PC-3 (cell line): ENCODE measurements at regions not wholly inside any gene's neighbourhood (a gene's known extent, or its start where the extent isn't known, plus 50 kb on each side); places are given as distances from the start of the nearest gene placed in this dataset.

ENCODE experiments used
- ATAC-seq: fragments of 200-7000 bp; cut with Tn5 transposase; 2 replicates; pipeline ENCODE4 v1.9.1; 2020; ENCODE audit warnings: mild to moderate bottlenecking, moderate library complexity
- BruUV-seq: library from RNA; stranded (reverse); fragments of 400-500 nt; replicated peaks from 2 replicates; lab custom pipeline; 2021; lab: Mats Ljungman, UMichigan
- CTCF ChIA-PET: fragments of 300-600 bp; sonication (Branson Sonifier 250); formaldehyde crosslinking; loops from one replicate; lab custom pipeline; 2022; ENCODE audit warnings: antibody characterized with exemption; lab: Charles Lee
- POLR2A ChIA-PET: fragments of 300-600 bp; sonication (Branson Sonifier 250); formaldehyde crosslinking; loops from one replicate; lab custom pipeline; 2022; ENCODE audit warnings: antibody characterized with exemption; ENCODE audit not compliant: unreplicated experiment; lab: Charles Lee
- DNase-seq: peaks from one replicate; pipeline ENCODE4 v3.0.0-alpha.2; 2015
- H2AFZ ChIP-seq: fragments of 300-600 bp; sonication (generic); 2 replicates; pipeline ENCODE4 v1.6.0; 2016; ENCODE audit warnings: antibody characterized with exemption, low read length
- H3F3A ChIP-seq: fragments of 300-600 bp; sonication (generic); one replicate; pipeline ENCODE4 v1.6.0; 2017; ENCODE audit warnings: antibody characterized with exemption, low read length, control low read depth, mild to moderate bottlenecking; ENCODE audit not compliant: unreplicated experiment
- H3K27ac ChIP-seq: fragments of 300-600 bp; sonication (generic); 2 replicates; pipeline ENCODE4 v1.5.1; 2016; ENCODE audit warnings: mild to moderate bottlenecking, low read length
- H3K27me3 ChIP-seq: fragments of 300-600 bp; sonication (generic); 2 replicates; pipeline ENCODE4 v1.6.1; 2016; ENCODE audit warnings: low read length, mixed read lengths
- H3K36me3 ChIP-seq: fragments of 300-600 bp; sonication (generic); 2 replicates; pipeline ENCODE4 v1.6.1; 2016; ENCODE audit warnings: low read depth, mixed run types, low read length, mixed read lengths
- H3K4me1 ChIP-seq: fragments of 300-600 bp; sonication (generic); 2 replicates; pipeline ENCODE4 v1.5.1; 2016; ENCODE audit warnings: low read length; ENCODE audit not compliant: insufficient read depth
- H3K4me2 ChIP-seq: fragments of 300-600 bp; sonication (generic); 2 replicates; pipeline ENCODE4 v1.6.0; 2016; ENCODE audit warnings: low read length
- H3K4me3 ChIP-seq: fragments of 300-600 bp; sonication (generic); 2 replicates; pipeline ENCODE4 v1.5.1; 2016; ENCODE audit warnings: mild to moderate bottlenecking, low read length, mixed read lengths
- H3K79me2 ChIP-seq: fragments of 300-600 bp; sonication (generic); 2 replicates; pipeline ENCODE4 v1.6.1; 2017; ENCODE audit warnings: low read length, mixed read lengths
- H3K9ac ChIP-seq: fragments of 300-600 bp; sonication (generic); 2 replicates; pipeline ENCODE4 v1.6.0; 2016; ENCODE audit warnings: mild to moderate bottlenecking, low read length
- H3K9me2 ChIP-seq: fragments of 300-600 bp; sonication (generic); replicated peaks from 2 replicates; pipeline ENCODE4 v1.6.1; 2016; ENCODE audit warnings: mixed run types, low read length, mixed read lengths
- H3K9me3 ChIP-seq: fragments of 300-600 bp; sonication (generic); 2 replicates; pipeline ENCODE4 v1.6.1; 2016; ENCODE audit warnings: low read length, mixed read lengths
- H4K20me1 ChIP-seq: fragments of 300-600 bp; sonication (generic); 2 replicates; pipeline ENCODE4 v1.6.1; 2016; ENCODE audit warnings: low read length, mixed read lengths
- EZH2 ChIP-seq: fragments of 300-600 bp; sonication (generic); IDR thresholded peaks from one replicate; pipeline ENCODE4 v1.6.1; 2017; ENCODE audit warnings: antibody characterized with exemption, mild to moderate bottlenecking, low read length; ENCODE audit not compliant: unreplicated experiment
- EZH2phosphoT487 ChIP-seq: fragments of 300-600 bp; sonication (generic); IDR thresholded peaks from 2 replicates; pipeline ENCODE4 v1.6.1; 2018; ENCODE audit warnings: mild to moderate bottlenecking, antibody characterized with exemption, low read length, borderline replicate concordance
- intact Hi-C: fragments of 100-400 bp; cut with micrococcal nuclease; formaldehyde crosslinking; loops from 2 replicates; pipeline ENCODE4 v1.9.0; 2023
- TF ChIP-seq, protein P1 (sequence below): fragments of 300-600 bp; sonication (generic); conservative IDR thresholded peaks from 2 replicates; pipeline ENCODE4 v1.5.1; 2017; ENCODE audit warnings: antibody characterized with exemption, low read depth, mild to moderate bottlenecking, low read length

DNA sequence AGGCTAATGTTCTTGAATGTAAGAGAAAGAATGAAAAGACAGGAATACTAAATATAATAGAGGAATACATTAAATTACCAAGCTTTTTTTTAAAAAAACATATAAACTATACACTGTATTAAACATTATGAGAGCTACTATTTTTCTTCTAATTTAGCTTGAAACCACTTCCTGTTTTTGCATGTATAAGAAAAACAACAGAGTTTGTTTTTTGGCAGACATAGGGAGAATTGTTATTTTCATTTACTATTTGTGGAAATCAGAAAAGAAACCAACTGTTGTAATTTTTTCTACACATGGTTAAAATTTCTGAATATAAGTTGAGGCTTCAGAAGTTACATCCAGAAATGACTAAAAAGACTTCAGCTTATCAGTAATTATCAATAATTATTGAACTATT, 991.8 kb upstream of the GJE1 start:
- POLR2A ChIA-PET: no interaction called here
- CTCF ChIA-PET: no interaction called here
- no peak overlapping the region for H3K9ac ChIP-seq
- DNase-seq (no peak), ATAC-seq (no peak)
- no peak overlapping the region for H2AFZ ChIP-seq
- TF ChIP-seq EZH2phosphoT487 (no peak), EZH2 (no peak)
- TF ChIP-seq, protein P1, sequence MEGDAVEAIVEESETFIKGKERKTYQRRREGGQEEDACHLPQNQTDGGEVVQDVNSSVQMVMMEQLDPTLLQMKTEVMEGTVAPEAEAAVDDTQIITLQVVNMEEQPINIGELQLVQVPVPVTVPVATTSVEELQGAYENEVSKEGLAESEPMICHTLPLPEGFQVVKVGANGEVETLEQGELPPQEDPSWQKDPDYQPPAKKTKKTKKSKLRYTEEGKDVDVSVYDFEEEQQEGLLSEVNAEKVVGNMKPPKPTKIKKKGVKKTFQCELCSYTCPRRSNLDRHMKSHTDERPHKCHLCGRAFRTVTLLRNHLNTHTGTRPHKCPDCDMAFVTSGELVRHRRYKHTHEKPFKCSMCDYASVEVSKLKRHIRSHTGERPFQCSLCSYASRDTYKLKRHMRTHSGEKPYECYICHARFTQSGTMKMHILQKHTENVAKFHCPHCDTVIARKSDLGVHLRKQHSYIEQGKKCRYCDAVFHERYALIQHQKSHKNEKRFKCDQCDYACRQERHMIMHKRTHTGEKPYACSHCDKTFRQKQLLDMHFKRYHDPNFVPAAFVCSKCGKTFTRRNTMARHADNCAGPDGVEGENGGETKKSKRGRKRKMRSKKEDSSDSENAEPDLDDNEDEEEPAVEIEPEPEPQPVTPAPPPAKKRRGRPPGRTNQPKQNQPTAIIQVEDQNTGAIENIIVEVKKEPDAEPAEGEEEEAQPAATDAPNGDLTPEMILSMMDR: no peak
- no TSS peak for BruUV-seq
- intact Hi-C loops: no loop called here
- no peaks in the 10 kb centered on the region for H4K20me1 ChIP-seq
- H3K4me2 ChIP-seq: no peak overlapping the region
- H3F3A ChIP-seq: no peaks in the 10 kb centered on the region
- H3K9me3 ChIP-seq: no peaks in the 10 kb centered on the region
- H3K36me3 ChIP-seq: no peaks in the 10 kb centered on the region
- H3K79me2 ChIP-seq: no peaks in the 10 kb centered on the region
- H3K4me1 ChIP-seq: no peaks in the 10 kb centered on the region
- H3K27me3 ChIP-seq: no peaks in the 10 kb centered on the region
- H3K27ac ChIP-seq: no peak overlapping the region
- no peak overlapping the region for H3K4me3 ChIP-seq
- H3K9me2 ChIP-seq: no peaks in the 10 kb centered on the region

DNA sequence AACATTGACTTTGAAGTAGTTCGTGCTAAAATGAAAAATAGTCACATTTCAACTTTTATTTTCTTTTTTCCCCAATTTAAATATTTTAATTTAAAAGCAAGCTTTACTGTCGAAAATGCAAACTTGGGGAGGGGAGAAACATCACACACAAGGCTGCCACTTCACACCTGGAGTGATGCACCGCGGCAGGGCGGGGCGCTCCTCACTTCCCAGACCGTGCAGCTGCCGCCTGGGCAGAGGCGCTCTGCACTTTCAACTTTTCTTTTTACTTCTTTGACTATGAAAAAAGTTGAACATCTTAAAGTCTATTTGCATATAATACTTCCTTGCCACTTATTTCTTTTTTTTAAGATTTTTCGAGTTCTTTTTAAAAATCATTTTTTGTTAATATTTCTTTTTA, 993.3 kb upstream of the GJE1 start:
- Histone ChIP-seq H3F3A (no peaks in the 10 kb centered on the region), H3K4me2 (no peak overlapping the region), H3K9ac (no peak overlapping the region), H3K79me2 (no peaks in the 10 kb centered on the region), H3K27me3 (no peaks in the 10 kb centered on the region), H3K36me3 (no peaks in the 10 kb centered on the region), H3K4me1 (no peaks in the 10 kb centered on the region), H3K27ac (no peak overlapping the region), H2AFZ (no peak overlapping the region), H3K9me2 (no peaks in the 10 kb centered on the region), H3K4me3 (no peak overlapping the region), H4K20me1 (no peaks in the 10 kb centered on the region), H3K9me3 (no peaks in the 10 kb centered on the region)
- intact Hi-C loops: no loop called here
- CTCF ChIA-PET: no interaction called here
- DNase-seq: no peak
- no peak for ATAC-seq
- TF ChIP-seq, protein P1: no peak
- no peak for TF ChIP-seq EZH2
- no peak for TF ChIP-seq EZH2phosphoT487
- POLR2A ChIA-PET: no interaction called here
- no TSS peak for BruUV-seq

DNA sequence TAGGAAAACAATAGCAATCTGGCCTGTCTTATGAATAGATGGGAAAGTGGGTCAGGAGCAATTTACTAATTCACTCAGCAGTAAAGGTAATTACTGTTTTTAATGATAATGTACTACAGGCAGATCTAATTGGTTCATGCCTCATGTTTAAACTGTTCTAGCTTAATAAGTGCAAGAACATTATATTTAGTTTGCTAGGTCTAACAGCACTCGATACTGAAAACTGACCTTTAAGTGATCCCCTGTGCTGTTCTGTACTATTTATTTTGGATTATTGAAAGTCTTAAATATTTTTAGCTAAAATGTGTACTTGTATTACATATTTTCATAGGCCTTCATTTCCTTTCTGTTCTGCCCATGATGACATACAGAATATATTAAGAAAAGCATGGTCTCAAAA, 998.0 kb upstream of the GJE1 start:
- BruUV-seq: no TSS peak
- H3K4me2 ChIP-seq: no peak overlapping the region
- H3K4me1 ChIP-seq: no peaks in the 10 kb centered on the region
- TF ChIP-seq, protein P1: no peak
- TF ChIP-seq EZH2 (no peak), EZH2phosphoT487 (no peak)
- ChIA-PET POLR2A (no interaction called here), CTCF (no interaction called here)
- no peaks in the 10 kb centered on the region for H3K79me2 ChIP-seq
- H3K4me3 ChIP-seq: no peak overlapping the region
- no peak overlapping the region for H3K27ac ChIP-seq
- DNase-seq (no peak), ATAC-seq (no peak)
- no peaks in the 10 kb centered on the region for H3F3A ChIP-seq
- no peaks in the 10 kb centered on the region for H3K9me3 ChIP-seq
- no peak overlapping the region for H3K9ac ChIP-seq
- intact Hi-C loops: no loop called here
- H3K9me2 ChIP-seq: no peaks in the 10 kb centered on the region
- no peaks in the 10 kb centered on the region for H3K27me3 ChIP-seq
- H3K36me3 ChIP-seq: no peaks in the 10 kb centered on the region
- H4K20me1 ChIP-seq: no peaks in the 10 kb centered on the region
- no peak overlapping the region for H2AFZ ChIP-seq
